ENCODE measurements at regions not wholly inside any gene's neighbourhood (a gene's known extent, or its start where the extent isn't known, plus 50 kb on each side); places are given as distances from the start of the nearest gene placed in this dataset.

DNA sequence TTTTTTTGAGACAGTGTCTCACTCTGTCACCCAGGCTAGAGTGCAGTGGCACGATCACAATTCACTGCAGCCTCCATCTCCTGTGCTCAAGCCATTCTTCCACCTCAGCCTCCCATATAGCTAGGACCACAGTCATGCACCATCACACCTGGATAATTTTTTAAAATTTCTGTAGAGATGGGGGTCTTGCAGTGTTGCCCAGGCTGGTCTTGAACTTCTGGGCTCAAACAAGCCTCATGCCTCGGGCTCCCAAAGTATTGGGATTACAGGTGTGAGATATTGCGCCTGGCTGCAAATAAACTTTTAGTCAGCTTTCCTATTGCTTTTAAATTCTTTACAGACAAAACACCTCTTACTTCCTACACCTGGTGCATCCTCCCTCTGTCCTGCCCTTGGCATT is 102.1 kb upstream of the VEPH1 start:
- TF ChIP-seq, protein P1, sequence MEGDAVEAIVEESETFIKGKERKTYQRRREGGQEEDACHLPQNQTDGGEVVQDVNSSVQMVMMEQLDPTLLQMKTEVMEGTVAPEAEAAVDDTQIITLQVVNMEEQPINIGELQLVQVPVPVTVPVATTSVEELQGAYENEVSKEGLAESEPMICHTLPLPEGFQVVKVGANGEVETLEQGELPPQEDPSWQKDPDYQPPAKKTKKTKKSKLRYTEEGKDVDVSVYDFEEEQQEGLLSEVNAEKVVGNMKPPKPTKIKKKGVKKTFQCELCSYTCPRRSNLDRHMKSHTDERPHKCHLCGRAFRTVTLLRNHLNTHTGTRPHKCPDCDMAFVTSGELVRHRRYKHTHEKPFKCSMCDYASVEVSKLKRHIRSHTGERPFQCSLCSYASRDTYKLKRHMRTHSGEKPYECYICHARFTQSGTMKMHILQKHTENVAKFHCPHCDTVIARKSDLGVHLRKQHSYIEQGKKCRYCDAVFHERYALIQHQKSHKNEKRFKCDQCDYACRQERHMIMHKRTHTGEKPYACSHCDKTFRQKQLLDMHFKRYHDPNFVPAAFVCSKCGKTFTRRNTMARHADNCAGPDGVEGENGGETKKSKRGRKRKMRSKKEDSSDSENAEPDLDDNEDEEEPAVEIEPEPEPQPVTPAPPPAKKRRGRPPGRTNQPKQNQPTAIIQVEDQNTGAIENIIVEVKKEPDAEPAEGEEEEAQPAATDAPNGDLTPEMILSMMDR (conservative IDR thresholded peaks at IDR 0.05; ENCODE audit: low read length), result no peak
- H3K4me3 ChIP-seq (ENCODE audit: low read length), result no peak overlapping the region
- DNase-seq (ENCODE audit: low read depth), result no peak

DNA sequence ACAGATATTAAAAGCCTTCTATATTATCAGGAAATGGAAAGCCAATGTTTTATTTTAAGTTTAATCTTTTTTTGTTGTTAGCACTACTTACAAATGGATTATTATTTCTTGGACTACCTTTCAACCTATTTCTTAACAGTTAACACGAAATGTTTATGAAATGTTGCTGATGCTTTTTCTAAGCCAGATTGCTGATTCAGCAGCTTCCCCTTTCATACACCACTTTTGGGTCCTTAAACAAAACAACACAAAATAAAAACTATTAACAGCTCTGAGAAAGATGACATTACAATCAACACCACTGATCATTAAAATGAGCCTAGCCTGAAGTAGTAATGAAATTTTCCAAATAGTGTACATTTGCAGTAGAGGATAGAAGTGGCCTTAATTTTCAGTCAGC is 99.2 kb upstream of the VEPH1 start:
- DNase-seq (ENCODE audit: low read depth), result no peak
- TF ChIP-seq, protein P1 (conservative IDR thresholded peaks at IDR 0.05; ENCODE audit: low read length), result no peak
- H3K4me3 ChIP-seq (ENCODE audit: low read length), result no peak overlapping the region

DNA sequence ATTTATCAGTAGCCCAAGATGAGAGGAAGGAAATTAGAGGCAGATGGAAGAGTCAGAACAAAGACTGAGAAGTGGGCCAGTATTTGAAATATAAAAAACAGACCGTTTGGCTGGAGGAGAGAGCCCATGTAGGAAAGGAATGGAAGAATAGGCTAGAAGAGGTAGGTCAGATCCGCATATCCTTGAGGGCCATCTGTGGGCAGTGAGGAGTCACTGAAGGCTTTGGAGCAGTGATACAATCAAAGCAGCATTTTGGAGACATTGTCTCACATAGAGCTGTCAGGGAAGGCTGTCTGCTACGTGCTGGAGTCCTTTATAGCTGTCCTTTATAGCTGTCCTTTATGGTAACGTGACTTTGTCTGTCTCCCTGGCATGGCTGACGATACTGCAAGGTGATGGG is 92.0 kb upstream of the VEPH1 start:
- TF ChIP-seq, protein P1 (conservative IDR thresholded peaks at IDR 0.05; ENCODE audit: low read length), result no peak
- no peak overlapping the region for H3K4me3 ChIP-seq (ENCODE audit: low read length)
- DNase-seq (ENCODE audit: low read depth), result no peak

DNA sequence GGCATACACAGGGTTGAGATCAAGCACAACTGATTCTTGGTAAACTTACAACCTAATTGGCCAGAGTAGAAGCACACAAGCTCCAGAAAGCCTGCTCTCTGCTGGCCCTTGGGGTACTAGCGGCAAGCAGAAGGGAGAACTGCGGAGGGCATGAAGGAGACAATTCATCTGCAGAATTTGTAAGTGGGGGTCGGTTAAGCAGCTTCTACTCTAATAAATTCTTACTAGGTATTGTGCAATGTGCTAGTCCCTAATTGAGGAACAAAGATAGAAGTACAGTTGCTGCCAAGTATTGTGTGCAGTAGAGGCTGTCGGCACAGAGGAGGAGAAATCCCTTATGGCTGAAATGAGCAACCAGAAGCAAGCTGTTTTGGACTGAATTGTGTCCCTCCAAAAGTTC is 91.2 kb upstream of the VEPH1 start:
- no peak for DNase-seq (ENCODE audit: low read depth)
- TF ChIP-seq, protein P1 (conservative IDR thresholded peaks at IDR 0.05; ENCODE audit: low read length), result peak; percentile 35
- no peak overlapping the region for H3K4me3 ChIP-seq (ENCODE audit: low read length)

DNA sequence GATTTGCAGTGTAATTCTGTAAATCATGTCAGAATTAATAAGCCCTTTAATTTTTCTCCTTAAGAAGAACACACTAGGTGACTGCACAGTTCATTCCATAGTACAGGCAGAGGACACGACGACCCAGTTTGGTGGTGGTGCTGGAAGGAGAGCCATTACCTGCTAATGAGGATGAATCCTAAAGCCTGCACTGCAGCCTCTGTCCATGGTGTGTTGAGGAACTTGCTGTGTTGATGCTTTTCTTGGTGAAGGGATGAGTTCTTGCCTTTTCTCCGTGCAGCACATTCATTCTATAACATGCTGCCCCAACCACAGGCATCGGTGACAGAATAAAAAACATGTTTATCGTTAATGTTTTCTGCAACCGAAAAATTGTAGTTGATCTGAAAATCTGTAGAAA is 89.6 kb upstream of the VEPH1 start:
- DNase-seq (ENCODE audit: low read depth), result no peak
- no peak overlapping the region for H3K4me3 ChIP-seq (ENCODE audit: low read length)
- TF ChIP-seq, protein P1 (conservative IDR thresholded peaks at IDR 0.05; ENCODE audit: low read length), result no peak

DNA sequence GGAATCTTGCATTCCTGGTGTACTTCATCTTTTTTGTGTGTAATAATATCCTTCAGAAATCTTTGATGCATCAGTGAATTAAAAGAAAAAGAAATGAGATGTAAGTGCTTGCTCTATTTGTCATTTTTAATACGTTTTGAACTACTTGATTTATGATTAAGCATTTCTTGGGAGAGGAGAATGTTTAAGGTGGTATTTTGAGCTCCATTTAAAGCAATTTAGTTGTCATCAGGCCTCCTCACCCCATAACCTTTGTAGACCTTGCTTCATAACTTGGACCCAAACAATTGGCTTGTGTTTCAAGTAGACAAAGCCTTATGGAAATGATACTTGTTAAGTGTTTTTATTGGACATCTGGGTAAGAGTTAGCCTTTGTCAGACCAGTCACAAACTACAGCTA is 87.1 kb upstream of the VEPH1 start:
- DNase-seq (ENCODE audit: low read depth), result no peak
- TF ChIP-seq, protein P1 (conservative IDR thresholded peaks at IDR 0.05; ENCODE audit: low read length), result no peak
- no peak overlapping the region for H3K4me3 ChIP-seq (ENCODE audit: low read length)

DNA sequence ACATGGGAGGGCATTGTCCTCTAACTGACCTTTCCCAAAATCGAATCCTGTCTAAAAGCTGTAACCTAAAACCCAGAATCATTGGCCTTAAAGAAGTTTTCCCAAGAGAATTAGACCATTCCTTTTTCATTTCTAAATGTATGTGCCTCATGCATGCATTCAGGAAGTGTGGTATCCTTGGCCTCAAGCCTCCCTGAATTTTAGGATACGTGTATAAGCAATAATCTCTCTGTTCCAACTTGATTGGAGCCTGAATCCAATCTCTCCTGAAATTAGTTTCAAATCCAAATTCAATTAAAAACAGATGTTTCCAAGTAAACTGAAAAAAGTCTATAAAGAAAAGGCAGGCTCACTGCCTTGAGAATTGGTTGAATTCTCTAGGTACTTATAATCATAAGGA is 86.0 kb upstream of the VEPH1 start:
- DNase-seq (ENCODE audit: low read depth), result peak; percentile 13
- no peak overlapping the region for H3K4me3 ChIP-seq (ENCODE audit: low read length)
- TF ChIP-seq, protein P1 (conservative IDR thresholded peaks at IDR 0.05; ENCODE audit: low read length), result no peak
